MM.1S (cell line): ENCODE measurements at regions not wholly inside any gene's neighbourhood (a gene's known extent, or its start where the extent isn't known, plus 50 kb on each side); places are given as distances from the start of the nearest gene placed in this dataset.

Experiments
- DNase-seq: peaks from one replicate; pipeline ENCODE4 v3.0.0-alpha.2; 2015
- H2AFZ ChIP-seq: fragments of 300-600 bp; sonication (generic); 2 replicates; pipeline ENCODE4 v1.6.0; 2016; ENCODE audit warnings: antibody characterized with exemption, low read length
- H3F3A ChIP-seq: fragments of 300-600 bp; sonication (generic); 2 replicates; pipeline ENCODE4 v1.6.1; 2016; ENCODE audit warnings: mild to moderate bottlenecking, antibody characterized with exemption, low read length, moderate library complexity, mixed read lengths; ENCODE audit not compliant: insufficient read depth
- H3K27ac ChIP-seq: fragments of 300-600 bp; sonication (generic); 2 replicates; pipeline ENCODE4 v1.5.1; 2016; ENCODE audit warnings: mild to moderate bottlenecking, low read length
- H3K27me3 ChIP-seq: fragments of 300-600 bp; sonication (generic); replicated peaks from 2 replicates; pipeline ENCODE4 v1.6.0; 2016; ENCODE audit warnings: low read length; ENCODE audit not compliant: insufficient read depth
- H3K36me3 ChIP-seq: fragments of 300-600 bp; sonication (generic); replicated peaks from 2 replicates; pipeline ENCODE4 v1.6.1; 2016; ENCODE audit warnings: mild to moderate bottlenecking, low read length, mixed read lengths; ENCODE audit not compliant: insufficient read depth
- H3K4me1 ChIP-seq: fragments of 300-600 bp; sonication (generic); 2 replicates; pipeline ENCODE4 v1.6.1; 2016; ENCODE audit warnings: low read length, mixed read lengths
- H3K4me2 ChIP-seq: fragments of 300-600 bp; sonication (generic); 2 replicates; pipeline ENCODE4 v1.6.0; 2016; ENCODE audit warnings: low read depth, low read length
- H3K4me3 ChIP-seq: fragments of 300-600 bp; sonication (generic); 2 replicates; pipeline ENCODE4 v1.5.1; 2016; ENCODE audit warnings: low read length, mixed read lengths
- H3K79me2 ChIP-seq: fragments of 300-600 bp; sonication (generic); 2 replicates; pipeline ENCODE4 v1.6.1; 2016; ENCODE audit warnings: mixed run types, low read length, mixed read lengths
- H3K9ac ChIP-seq: fragments of 300-600 bp; sonication (generic); 2 replicates; pipeline ENCODE4 v1.6.1; 2016; ENCODE audit warnings: low read length, mixed read lengths
- H3K9me2 ChIP-seq: fragments of 300-600 bp; sonication (generic); replicated peaks from 2 replicates; pipeline ENCODE4 v1.6.1; 2016; ENCODE audit warnings: mild to moderate bottlenecking, low read length, mixed read lengths; ENCODE audit not compliant: insufficient read depth
- H3K9me3 ChIP-seq: fragments of 300-600 bp; sonication (generic); replicated peaks from 2 replicates; pipeline ENCODE4 v1.6.1; 2016; ENCODE audit warnings: mild to moderate bottlenecking, low read length, mixed read lengths; ENCODE audit not compliant: insufficient read depth
- H4K20me1 ChIP-seq: fragments of 300-600 bp; sonication (generic); 2 replicates; pipeline ENCODE4 v1.6.1; 2016; ENCODE audit warnings: mild to moderate bottlenecking, low read length, moderate library complexity, mixed read lengths; ENCODE audit not compliant: insufficient read depth
- CTCF ChIP-seq: fragments of 300-600 bp; sonication (generic); IDR thresholded peaks from 2 replicates; pipeline ENCODE4 v1.5.1; 2016; ENCODE audit warnings: antibody characterized with exemption, low read length, mixed read lengths
- EZH2 ChIP-seq: fragments of 300-600 bp; sonication (generic); optimal IDR thresholded peaks from 2 replicates; pipeline ENCODE3; 2017; ENCODE audit warnings: low read depth, mild to moderate bottlenecking, antibody characterized with exemption, low read length, mixed read lengths
- EZH2phosphoT487 ChIP-seq: fragments of 300-600 bp; sonication (generic); IDR thresholded peaks from 2 replicates; pipeline ENCODE4 v1.6.1; 2018; ENCODE audit warnings: antibody characterized with exemption, low read length

- Histone ChIP-seq H2AFZ (no peak overlapping the region), H3F3A (no peaks in the 10 kb centered on the region), H3K36me3 (no peaks in the 10 kb centered on the region), H3K4me3 (no peak overlapping the region), H3K4me2 (no peak overlapping the region), H3K27me3 (no peaks in the 10 kb centered on the region), H3K9me2 (no peaks in the 10 kb centered on the region), H3K27ac (no peak overlapping the region), H3K4me1 (no peaks in the 10 kb centered on the region), H4K20me1 (no peaks in the 10 kb centered on the region), H3K9ac (no peak overlapping the region), H3K79me2 (no peaks in the 10 kb centered on the region), H3K9me3 (no peaks in the 10 kb centered on the region)
- DNase-seq, result no peak
- TF ChIP-seq EZH2 (no peak), CTCF (no peak), EZH2phosphoT487 (no peak)
Measured at GRCh38 chr10:4427532-4427931, 398.5 kb upstream of the AKR1E2 start.

- no peak overlapping the region for H2AFZ ChIP-seq
- H3K4me3 ChIP-seq, result no peak overlapping the region
- no peak overlapping the region for H3K27ac ChIP-seq
- H4K20me1 ChIP-seq, result no peaks in the 10 kb centered on the region
- H3K9ac ChIP-seq, result no peak overlapping the region
- H3K79me2 ChIP-seq, result no peaks in the 10 kb centered on the region
- H3K4me1 ChIP-seq, result no peaks in the 10 kb centered on the region
- no peak overlapping the region for H3K4me2 ChIP-seq
- no peaks in the 10 kb centered on the region for H3F3A ChIP-seq
- no peak for DNase-seq
- TF ChIP-seq EZH2, result no peak
- no peak for TF ChIP-seq EZH2phosphoT487
- TF ChIP-seq CTCF, result no peak
- H3K36me3 ChIP-seq, result no peaks in the 10 kb centered on the region
- no peaks in the 10 kb centered on the region for H3K9me2 ChIP-seq
- H3K27me3 ChIP-seq, result no peaks in the 10 kb centered on the region
- H3K9me3 ChIP-seq, result no peaks in the 10 kb centered on the region
Measured at GRCh38 chr10:4426866-4427265, 399.1 kb upstream of the AKR1E2 start.

GRCh38 chr10:4409319-4409718 lies 416.7 kb upstream of the AKR1E2 start:
- Histone ChIP-seq H2AFZ (no peak overlapping the region), H3F3A (no peaks in the 10 kb centered on the region), H3K27me3 (no peaks in the 10 kb centered on the region), H3K4me1 (no peaks in the 10 kb centered on the region), H3K79me2 (no peaks in the 10 kb centered on the region), H3K9me3 (no peaks in the 10 kb centered on the region), H3K9me2 (no peaks in the 10 kb centered on the region), H3K4me2 (no peak overlapping the region), H3K9ac (no peak overlapping the region), H3K27ac (no peak overlapping the region), H3K4me3 (no peak overlapping the region), H3K36me3 (no peaks in the 10 kb centered on the region), H4K20me1 (no peaks in the 10 kb centered on the region)
- DNase-seq, result no peak
- no peak for TF ChIP-seq CTCF
- TF ChIP-seq EZH2, result no peak
- TF ChIP-seq EZH2phosphoT487, result no peak
